Vagina (tissue), 2 donors: ENCODE measurements at regions not wholly inside any gene's neighbourhood (a gene's known extent, or its start where the extent isn't known, plus 50 kb on each side); places are given as distances from the start of the nearest gene placed in this dataset.

Source experiments
- DNase-seq, 2 donors: peaks; one replicate each; pipeline ENCODE4 v3.0.0-alpha.2; 2017; ENCODE audit errors: extremely low spot score in 2 of 2
- H3K27ac ChIP-seq: fragments of 200-600 bp; sonication (generic); one replicate; pipeline ENCODE4 v1.5.1; 2019
- H3K27me3 ChIP-seq: fragments of 200-600 bp; sonication (generic); one replicate; pipeline ENCODE4 v1.5.1; 2019
- H3K36me3 ChIP-seq, 2 donors: fragments of 200-600 bp; sonication (generic); one replicate each; pipeline ENCODE4 v1.5.1; 2017 to 2019
- H3K4me1 ChIP-seq: fragments of 200-600 bp; sonication (generic); one replicate; pipeline ENCODE4 v1.5.1; 2019
- H3K4me3 ChIP-seq, 2 donors: fragments of 200-600 bp; sonication (generic); 1 replicate in 1 of 2; 2 replicates in 1 of 2; pipeline ENCODE4 v1.5.1; 2016 to 2019
- H3K9me3 ChIP-seq: fragments of 200-600 bp; sonication (generic); one replicate; pipeline ENCODE4 v1.5.1; 2019
- CTCF ChIP-seq, 3 experiments: fragments of 450-650 bp in 2 of 3; fragments of 200-600 bp in 1 of 3; sonication (generic) in 1 of 3; IDR thresholded peaks; one replicate each; pipeline ENCODE4 v1.5.1; 2017 to 2019; ENCODE audit warnings: antibody characterized with exemption in 3 of 3, mild to moderate bottlenecking in 2 of 3, moderate library complexity in 2 of 3
- POLR2A ChIP-seq, 2 donors: fragments of 450-650 bp; IDR thresholded peaks; one replicate each; pipeline ENCODE4 v1.6.1; 2017; ENCODE audit warnings: antibody characterized with exemption in 2 of 2, mild to moderate bottlenecking in 2 of 2, moderate library complexity in 2 of 2
- POLR2AphosphoS5 ChIP-seq, 2 donors: sonication (generic); formaldehyde crosslinking; IDR thresholded peaks; one replicate each; pipeline ENCODE4 v1.9.0; 2017; ENCODE audit warnings: antibody characterized with exemption in 2 of 2, mild to moderate bottlenecking in 2 of 2, low read depth in 1 of 2; ENCODE audit not compliant: insufficient read depth in 1 of 2
- intact Hi-C: fragments of 100-400 bp; cut with DNase I; formaldehyde crosslinking; loops from one replicate; pipeline ENCODE4 v1.15.1; 2023

DNA sequence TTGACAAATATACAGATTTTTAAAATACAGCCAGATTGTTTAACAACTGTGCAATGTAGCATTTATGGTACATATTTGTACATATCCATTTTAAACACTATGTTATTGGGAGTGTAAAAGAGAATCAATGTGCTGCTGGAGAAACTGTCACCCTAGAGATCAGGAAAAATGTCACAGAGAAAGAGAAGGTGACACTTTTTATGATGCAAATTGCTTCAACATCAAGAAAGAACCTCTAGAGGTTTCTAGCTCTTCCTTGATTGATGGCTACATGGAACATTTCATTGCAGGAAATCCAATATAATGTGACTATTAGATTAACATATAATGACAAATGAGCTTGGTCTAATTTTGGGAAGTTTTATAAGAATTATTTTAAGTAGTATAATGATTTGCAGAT, 1491.2 kb upstream of the PCDH20 start:
- Histone ChIP-seq H3K9me3 (no peaks in the 10 kb centered on the region), H3K36me3 (no peaks in the 10 kb centered on the region), H3K4me3 (no peak overlapping the region), H3K27me3 (no peaks in the 10 kb centered on the region), H3K27ac (no peak overlapping the region), H3K4me1 (no peaks in the 10 kb centered on the region)
- DNase-seq, result no peak
- TF ChIP-seq POLR2AphosphoS5 (IDR thresholded peaks at IDR 0.05; ENCODE audit: insufficient read depth in 1 of 2, low read depth in 1 of 2), result no peak
- TF ChIP-seq CTCF (IDR thresholded peaks at IDR 0.05), result no peak
- no peak for TF ChIP-seq POLR2A (IDR thresholded peaks at IDR 0.05)
- intact Hi-C loops, result no loop called here

GRCh38 chr13:62906469-62906868, 1490.8 kb upstream of the PCDH20 start:
- no peaks in the 10 kb centered on the region for H3K27me3 ChIP-seq
- intact Hi-C loops, result no loop called here
- no peak overlapping the region for H3K27ac ChIP-seq
- no peaks in the 10 kb centered on the region for H3K4me1 ChIP-seq
- no peaks in the 10 kb centered on the region for H3K36me3 ChIP-seq
- TF ChIP-seq CTCF (IDR thresholded peaks at IDR 0.05) (no peak), POLR2A (IDR thresholded peaks at IDR 0.05) (no peak), POLR2AphosphoS5 (IDR thresholded peaks at IDR 0.05; ENCODE audit: insufficient read depth in 1 of 2, low read depth in 1 of 2) (no peak)
- DNase-seq, result no peak
- no peaks in the 10 kb centered on the region for H3K9me3 ChIP-seq
- H3K4me3 ChIP-seq, result no peak overlapping the region

GRCh38 chr13:62887046-62887445, 1471.4 kb upstream of the PCDH20 start:
- intact Hi-C loops, result no loop called here
- no peaks in the 10 kb centered on the region for H3K9me3 ChIP-seq
- H3K27me3 ChIP-seq, result no peaks in the 10 kb centered on the region
- no peak for DNase-seq
- no peak overlapping the region for H3K27ac ChIP-seq
- TF ChIP-seq POLR2AphosphoS5 (IDR thresholded peaks at IDR 0.05; ENCODE audit: insufficient read depth in 1 of 2, low read depth in 1 of 2), result no peak
- no peak for TF ChIP-seq CTCF (IDR thresholded peaks at IDR 0.05)
- TF ChIP-seq POLR2A (IDR thresholded peaks at IDR 0.05), result no peak
- no peaks in the 10 kb centered on the region for H3K36me3 ChIP-seq
- no peaks in the 10 kb centered on the region for H3K4me1 ChIP-seq
- H3K4me3 ChIP-seq, result no peak overlapping the region

DNA sequence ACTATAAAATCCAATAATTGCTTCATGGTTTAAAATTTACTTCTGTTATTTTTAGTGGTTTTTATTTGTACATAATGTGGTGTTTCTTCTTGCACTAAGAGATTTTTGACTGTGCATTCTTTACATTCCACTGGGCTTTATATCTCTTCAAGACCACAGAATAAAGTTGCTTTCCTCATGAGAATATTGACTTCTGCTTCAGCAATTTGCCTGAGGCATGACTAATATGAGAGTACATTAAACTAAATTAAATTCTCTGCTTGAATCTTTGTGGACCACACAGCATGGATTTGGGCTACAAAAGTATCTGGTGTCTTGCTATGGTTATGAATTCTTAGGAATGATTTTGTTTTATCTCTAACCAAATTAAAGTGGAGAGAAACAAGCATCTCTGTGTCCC, 1463.4 kb upstream of the PCDH20 start:
- intact Hi-C loops, result no loop called here
- Histone ChIP-seq H3K9me3 (no peaks in the 10 kb centered on the region), H3K27me3 (no peaks in the 10 kb centered on the region), H3K4me3 (no peak overlapping the region), H3K4me1 (no peaks in the 10 kb centered on the region), H3K27ac (no peak overlapping the region), H3K36me3 (no peaks in the 10 kb centered on the region)
- TF ChIP-seq CTCF (IDR thresholded peaks at IDR 0.05) (no peak), POLR2A (IDR thresholded peaks at IDR 0.05) (no peak), POLR2AphosphoS5 (IDR thresholded peaks at IDR 0.05; ENCODE audit: insufficient read depth in 1 of 2, low read depth in 1 of 2) (no peak)
- no peak for DNase-seq

- DNase-seq, result no peak
- Histone ChIP-seq H3K27ac (no peak overlapping the region), H3K9me3 (no peaks in the 10 kb centered on the region), H3K36me3 (no peaks in the 10 kb centered on the region), H3K27me3 (no peaks in the 10 kb centered on the region), H3K4me1 (no peaks in the 10 kb centered on the region), H3K4me3 (no peak overlapping the region)
- TF ChIP-seq CTCF (IDR thresholded peaks at IDR 0.05), result no peak
- TF ChIP-seq POLR2A (IDR thresholded peaks at IDR 0.05), result no peak
- no peak for TF ChIP-seq POLR2AphosphoS5 (IDR thresholded peaks at IDR 0.05; ENCODE audit: insufficient read depth in 1 of 2, low read depth in 1 of 2)
- intact Hi-C loops, result no loop called here
These were observed 1459.5 kb upstream of the PCDH20 start for GRCh38 chr13:62875118-62875640.
